ENCODE measurements at regions not wholly inside any gene's neighbourhood (a gene's known extent, or its start where the extent isn't known, plus 50 kb on each side); places are given as distances from the start of the nearest gene placed in this dataset.
"Not testable (repeated sequence)": the region's sequence is repeated elsewhere in the genome, so short reads cannot be mapped to it uniquely, and the experiment has no call there.

DNA sequence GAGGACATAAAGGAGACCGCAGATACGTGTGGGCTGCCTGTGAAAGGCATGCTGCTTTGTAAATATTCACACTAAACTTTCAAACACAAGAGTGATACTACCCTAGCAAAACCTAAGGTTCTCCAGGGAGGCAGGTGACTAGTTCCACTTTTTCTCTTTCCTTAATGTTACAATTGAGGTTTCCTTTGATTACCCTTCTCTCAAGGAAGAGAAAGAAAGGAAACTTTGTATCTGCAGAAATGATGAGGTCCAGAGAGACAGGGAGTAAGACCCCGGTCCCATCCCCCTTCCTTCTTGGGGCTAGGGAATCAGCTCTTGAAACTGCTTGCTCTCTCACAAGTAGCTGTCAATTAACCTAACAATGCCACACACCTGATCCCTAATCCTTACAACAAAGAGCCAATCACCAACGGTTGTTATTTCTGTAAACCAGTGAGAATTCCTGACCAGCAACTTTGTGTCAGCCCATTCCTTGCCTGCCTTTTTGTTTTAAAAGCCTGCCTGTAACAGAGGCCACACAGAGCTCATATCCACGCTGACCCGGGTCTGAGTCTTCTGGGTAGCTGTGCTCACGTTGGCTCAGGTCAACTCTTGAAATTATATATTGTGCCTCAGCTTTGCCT is 754.8 kb upstream of the FRG1 start:
- no peak for DNase-seq

DNA sequence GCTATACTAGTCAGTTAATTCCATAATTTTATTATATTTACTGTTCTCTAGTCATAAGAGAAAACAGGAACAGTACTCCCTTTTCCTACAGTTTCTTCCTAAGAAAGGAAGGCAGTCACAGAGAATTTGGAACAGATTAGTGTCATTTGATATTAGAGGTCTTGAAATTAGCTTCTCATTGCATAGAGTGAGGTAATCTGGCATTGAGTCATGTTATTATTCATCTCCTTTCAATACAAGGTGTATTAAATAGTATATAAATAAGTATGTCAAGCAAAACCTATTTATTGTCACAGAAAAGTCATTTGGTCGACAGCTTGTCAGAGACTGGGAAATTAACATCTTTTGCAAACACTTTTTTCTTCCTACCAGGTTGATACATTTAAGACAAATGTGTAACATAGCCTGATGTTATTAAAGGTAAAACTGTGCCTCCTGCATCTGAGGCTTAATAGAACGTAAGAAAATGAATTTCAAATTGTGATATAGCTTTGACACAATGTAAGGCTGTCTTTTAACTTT is 753.1 kb upstream of the FRG1 start:
- DNase-seq: no peak

GRCh38 chr4:189198624-189199023 is 742.0 kb upstream of the FRG1 start:
- DNase-seq: no peak

GRCh38 chr4:189200353-189200752 is 740.3 kb upstream of the FRG1 start:
- no peak for DNase-seq

- DNase-seq: peak; percentile 58 to 68
These were observed 738.3 kb upstream of the FRG1 start for GRCh38 chr4:189202182-189202868.

- DNase-seq: no peak
These were observed 737.8 kb upstream of the FRG1 start for GRCh38 chr4:189202869-189203271.

GRCh38 chr4:189204616-189205015 is 736.1 kb upstream of the FRG1 start:
- no peak for DNase-seq

GRCh38 chr4:189206953-189207352 is 733.7 kb upstream of the FRG1 start:
- DNase-seq: no peak

- DNase-seq: no peak
These were observed 732.8 kb upstream of the FRG1 start for GRCh38 chr4:189207872-189208271.

GRCh38 chr4:189215574-189215973 is 725.1 kb upstream of the FRG1 start:
- no peak for DNase-seq

DNA sequence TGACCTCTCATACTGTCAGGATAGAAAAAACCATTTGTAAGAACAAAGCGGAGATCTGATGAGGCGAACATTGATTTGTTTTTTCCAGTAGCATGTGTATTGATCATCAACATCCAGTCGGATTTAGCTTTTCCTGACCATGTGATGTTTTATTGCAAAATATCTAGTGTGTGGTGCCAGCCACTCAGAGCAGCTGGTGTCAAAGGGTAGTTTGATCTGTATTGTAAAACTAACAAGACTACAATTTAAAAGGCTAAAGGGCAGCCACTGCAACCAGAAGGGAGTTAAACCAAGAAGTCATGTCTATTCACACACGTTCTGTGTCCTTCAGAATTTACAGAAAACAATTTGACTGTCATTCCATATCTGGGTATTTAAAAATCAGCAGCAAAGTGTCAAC is 719.0 kb upstream of the FRG1 start:
- no peak for DNase-seq

DNA sequence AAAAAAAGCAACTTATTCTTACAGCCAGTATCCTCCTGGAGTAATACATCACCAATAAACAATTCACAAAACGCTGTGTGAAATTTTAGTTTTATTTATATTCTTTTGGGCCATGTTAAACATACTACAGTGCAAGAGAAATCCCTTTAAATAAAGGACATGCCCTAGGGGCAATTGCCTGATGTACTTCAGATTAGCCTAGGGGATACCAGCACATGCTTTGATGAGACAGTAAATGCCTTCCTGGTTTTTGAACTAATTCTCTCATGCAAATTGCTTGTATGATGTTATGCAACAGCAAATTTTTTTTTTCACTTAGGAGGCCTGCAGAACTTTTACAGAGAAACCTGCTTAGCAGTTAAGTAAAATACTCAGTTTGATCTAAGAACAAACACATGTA is 711.9 kb upstream of the FRG1 start:
- no peak for DNase-seq

- no peak for DNase-seq
These were observed 708.4 kb upstream of the FRG1 start for GRCh38 chr4:189232274-189232673.

GRCh38 chr4:189233754-189234153 is 706.9 kb upstream of the FRG1 start:
- not testable (repeated sequence) for DNase-seq

DNA sequence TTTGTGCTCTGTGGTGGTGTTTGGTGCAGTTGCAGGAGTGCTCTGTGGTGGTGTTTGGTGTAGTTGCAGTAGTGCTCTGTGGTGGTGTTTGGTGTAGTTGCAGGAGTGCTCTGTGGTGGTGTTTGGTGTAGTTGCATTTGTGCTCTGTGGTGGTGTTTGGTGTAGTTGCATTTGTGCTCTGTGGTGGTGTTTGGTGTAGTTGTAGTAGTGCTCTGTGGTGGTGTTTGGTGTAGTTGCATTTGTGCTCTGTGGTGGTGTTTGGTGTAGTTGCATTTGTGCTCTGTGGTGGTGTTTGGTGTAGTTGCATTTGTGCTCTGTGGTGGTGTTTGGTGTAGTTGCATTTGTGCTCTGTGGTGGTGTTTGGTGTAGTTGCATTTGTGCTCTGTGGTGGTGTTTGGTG is 705.7 kb upstream of the FRG1 start:
- not testable (repeated sequence) for DNase-seq

DNA sequence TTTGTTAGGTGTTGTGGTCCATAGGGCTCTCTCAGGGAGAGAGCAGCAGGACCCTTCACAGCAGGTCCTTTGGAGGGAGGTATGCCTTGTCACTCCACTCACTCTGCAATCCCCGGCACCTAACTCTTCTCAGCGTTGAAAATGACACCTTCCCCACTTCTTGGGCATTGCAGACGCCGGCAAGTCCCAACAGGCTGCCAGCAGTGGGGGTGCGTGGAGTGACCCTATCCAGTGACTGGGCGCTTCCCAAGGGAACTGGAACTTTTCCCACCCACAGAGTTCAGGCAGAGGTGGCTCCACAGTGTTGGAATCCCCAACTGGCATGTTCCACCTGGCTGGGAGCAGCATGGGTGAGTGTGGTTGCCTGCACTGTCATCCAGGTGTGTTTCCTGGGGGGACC is 705.1 kb upstream of the FRG1 start:
- no peak for DNase-seq

- not testable (repeated sequence) for DNase-seq
These were observed 704.4 kb upstream of the FRG1 start for GRCh38 chr4:189236321-189236720.

DNA sequence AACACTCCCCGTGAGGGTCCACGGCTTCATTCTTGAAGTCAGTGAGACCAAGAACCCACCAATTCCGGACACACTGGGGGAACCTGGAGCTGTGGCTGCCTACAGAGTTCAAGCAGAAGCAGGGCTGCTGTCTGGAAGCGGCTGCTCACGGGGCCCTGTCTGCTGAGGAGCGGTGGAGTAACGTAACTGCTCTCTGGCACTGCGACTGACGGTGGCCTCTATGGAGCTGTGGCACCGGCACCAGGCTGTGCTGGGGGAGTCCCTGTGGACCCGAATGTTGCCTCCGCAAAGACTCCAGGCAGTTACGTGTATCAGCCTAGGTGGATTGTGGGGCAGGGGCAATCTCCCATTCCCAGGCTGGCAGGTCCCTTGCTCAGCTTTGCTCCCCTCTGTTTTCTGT is 703.3 kb upstream of the FRG1 start:
- no peak for DNase-seq

GRCh38 chr4:189255636-189256035 is 685.0 kb upstream of the FRG1 start:
- no peak for DNase-seq

DNA sequence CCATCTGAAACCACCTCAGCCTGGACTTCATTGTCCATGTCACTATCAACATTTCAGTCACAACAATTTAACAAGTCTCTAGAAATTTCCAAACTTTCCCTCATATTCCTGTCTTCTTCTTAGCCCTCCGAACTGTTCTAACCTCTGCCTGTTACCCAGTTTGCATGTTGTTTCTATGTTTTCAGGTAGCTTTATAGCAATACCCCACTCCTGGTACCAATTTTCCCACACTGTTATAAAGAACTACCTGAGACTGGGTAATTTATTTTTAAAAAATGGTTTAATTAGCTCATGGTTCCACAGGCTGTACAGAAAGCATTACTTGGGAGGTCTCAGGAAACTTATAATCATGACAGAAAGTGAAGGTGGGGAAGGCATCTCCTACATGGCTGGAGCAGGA is 679.2 kb upstream of the FRG1 start:
- no peak for DNase-seq

GRCh38 chr4:189265515-189265914 is 675.2 kb upstream of the FRG1 start:
- no peak for DNase-seq

DNA sequence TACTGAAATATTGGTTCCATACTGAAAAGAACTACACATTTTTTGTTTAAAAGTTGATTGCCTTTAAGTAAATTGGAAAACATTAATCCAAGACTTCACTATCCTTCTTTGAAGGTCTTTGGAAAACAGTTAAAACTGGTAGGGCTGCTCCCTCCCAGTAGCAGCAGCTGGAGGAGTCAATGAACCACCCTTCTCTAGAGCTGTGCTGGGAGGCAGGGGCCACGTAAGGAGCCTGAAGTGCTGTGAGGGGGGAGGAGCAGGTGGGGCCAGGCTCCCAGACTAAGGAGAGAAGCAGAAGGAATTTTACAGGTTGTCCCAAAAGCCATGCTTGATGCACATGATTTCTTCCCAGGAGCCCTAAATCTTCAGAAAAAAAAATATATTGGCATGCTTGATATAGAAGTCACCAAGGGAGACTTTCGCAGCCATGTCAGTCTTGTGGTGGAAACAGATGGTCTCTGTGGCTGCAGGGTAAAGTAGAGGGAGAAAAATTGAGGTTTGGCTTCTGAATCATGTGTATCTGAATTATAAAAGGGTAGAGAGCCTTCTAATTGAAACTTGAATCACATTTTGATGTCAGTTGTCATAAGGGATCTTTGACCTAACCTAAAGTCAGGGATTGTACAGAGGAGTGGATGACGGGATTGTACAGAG is 673.2 kb upstream of the FRG1 start:
- no peak for DNase-seq

GRCh38 chr4:189278597-189279165 is 662.0 kb upstream of the FRG1 start:
- no peak for DNase-seq

Data from right lung (tissue), 2 donors.